CD14-positive monocyte (primary cell): ENCODE measurements at regions not wholly inside any gene's neighbourhood (a gene's known extent, or its start where the extent isn't known, plus 50 kb on each side); places are given as distances from the start of the nearest gene placed in this dataset.

Experiments
- DNase-seq, 3 donors: peaks; one replicate each; pipeline ENCODE4 v3.0.0-alpha.2; 2011 to 2022
- H2AFZ ChIP-seq: 2 replicates; pipeline ENCODE4 v1.6.0; 2012; ENCODE audit warnings: mild to moderate bottlenecking, low read depth, low read length, inconsistent platforms; ENCODE audit not compliant: insufficient read depth, poor library complexity, severe bottlenecking
- H3K27ac ChIP-seq, 2 donors: 1 replicate in 1 of 2; 2 replicates in 1 of 2; pipeline ENCODE4 v1.5.1; 2012 to 2013; ENCODE audit warnings: low read length in 2 of 2, control low read depth in 1 of 2, inconsistent platforms in 1 of 2, low read depth in 1 of 2, mild to moderate bottlenecking in 1 of 2
- H3K27me3 ChIP-seq, 2 donors: one replicate each; pipeline versions ENCODE4 v1.6.0 to v1.6.1; 2011 to 2013; ENCODE audit warnings: low read length in 2 of 2; ENCODE audit not compliant: control insufficient read depth in 2 of 2, insufficient read depth in 2 of 2
- H3K36me3 ChIP-seq, 2 donors: replicated peaks in 1 of 2; 1 replicate in 1 of 2; 2 replicates in 1 of 2; pipeline versions ENCODE4 v1.5.1 to v1.6.1; 2012 to 2013; ENCODE audit warnings: low read length in 2 of 2, control low read depth in 1 of 2, inconsistent platforms in 1 of 2, mild to moderate bottlenecking in 1 of 2; ENCODE audit not compliant: insufficient read depth in 2 of 2, control insufficient read depth in 1 of 2
- H3K4me1 ChIP-seq, 2 donors: 1 replicate in 1 of 2; 2 replicates in 1 of 2; pipeline versions ENCODE4 v1.5.1 to v1.6.1; 2012 to 2013; ENCODE audit warnings: low read length in 2 of 2, control low read depth in 1 of 2, inconsistent platforms in 1 of 2, mild to moderate bottlenecking in 1 of 2, moderate library complexity in 1 of 2; ENCODE audit not compliant: insufficient read depth in 2 of 2, control insufficient read depth in 1 of 2
- H3K4me2 ChIP-seq: replicated peaks from 2 replicates; pipeline ENCODE3; 2012; ENCODE audit warnings: low read length, moderate library complexity, mild to moderate bottlenecking; ENCODE audit not compliant: poor library complexity, severe bottlenecking; ENCODE audit errors: extremely low read depth
- H3K4me3 ChIP-seq, 3 experiments: fragments of 200-600 bp in 1 of 3; sonication (generic) in 1 of 3; replicated peaks in 1 of 3; 1 replicate in 2 of 3; 2 replicates in 1 of 3; pipeline ENCODE4 v1.5.1; 2011 to 2013; ENCODE audit warnings: low read length in 3 of 3, mild to moderate bottlenecking in 3 of 3, control low read depth in 2 of 3, low read depth in 2 of 3, inconsistent platforms in 1 of 3, moderate library complexity in 1 of 3
- H3K79me2 ChIP-seq: 2 replicates; pipeline ENCODE4 v1.6.0; 2012; ENCODE audit warnings: mild to moderate bottlenecking, control low read depth, inconsistent platforms, low read length, moderate library complexity; ENCODE audit not compliant: insufficient read depth
- H3K9ac ChIP-seq: 2 replicates; pipeline ENCODE4 v1.6.0; 2017; ENCODE audit warnings: low read length, mild to moderate bottlenecking; ENCODE audit not compliant: insufficient read depth, poor library complexity, severe bottlenecking
- H3K9me3 ChIP-seq, 2 donors: replicated peaks in 1 of 2; 1 replicate in 1 of 2; 2 replicates in 1 of 2; pipeline versions ENCODE4 v1.5.1 to v1.6.1; 2012 to 2013; ENCODE audit warnings: low read length in 2 of 2, control low read depth in 1 of 2; ENCODE audit not compliant: control insufficient read depth in 1 of 2, insufficient read depth in 1 of 2
- H4K20me1 ChIP-seq: 2 replicates; pipeline ENCODE4 v1.6.0; 2012; ENCODE audit warnings: mild to moderate bottlenecking, low read length, control low read depth, moderate library complexity; ENCODE audit not compliant: insufficient read depth
- H3K27ac Mint-ChIP-seq, 7 donors: one replicate each; pipeline ENCODE4 v1.8.0; 2020; ENCODE audit warnings: mild to moderate bottlenecking in 7 of 7, mixed read lengths in 7 of 7, moderate library complexity in 6 of 7, inconsistent platforms in 2 of 7
- H3K27me3 Mint-ChIP-seq, 3 donors: one replicate each; pipeline ENCODE4 v1.8.0; 2021 to 2022; ENCODE audit warnings: low read depth in 3 of 3, mild to moderate bottlenecking in 3 of 3, mixed read lengths in 3 of 3, moderate library complexity in 3 of 3, inconsistent platforms in 1 of 3
- H3K36me3 Mint-ChIP-seq, 2 donors: one replicate each; pipeline ENCODE4 v1.8.0; 2020; ENCODE audit warnings: mixed read lengths in 2 of 2, inconsistent platforms in 1 of 2, mild to moderate bottlenecking in 1 of 2
- H3K4me1 Mint-ChIP-seq: one replicate; pipeline ENCODE4 v1.8.0; 2020; ENCODE audit warnings: mild to moderate bottlenecking, mixed read lengths
- H3K4me3 Mint-ChIP-seq, 2 donors: one replicate each; pipeline ENCODE4 v1.8.0; 2020; ENCODE audit warnings: mild to moderate bottlenecking in 2 of 2, mixed read lengths in 2 of 2, moderate library complexity in 1 of 2
- H3K9me3 Mint-ChIP-seq, 7 donors: one replicate each; pipeline ENCODE4 v1.8.0; 2020 to 2022; ENCODE audit warnings: mixed read lengths in 7 of 7, mild to moderate bottlenecking in 6 of 7, moderate library complexity in 6 of 7, inconsistent platforms in 2 of 7
- CTCF ChIP-seq: fragments of 200-600 bp; IDR thresholded peaks from one replicate; pipeline ENCODE4 v1.8.0; 2022; ENCODE audit warnings: antibody characterized with exemption, mild to moderate bottlenecking
- WGBS: methylation state at CpG from one replicate; pipeline ENCODE4 v1.1.5; 2013; ENCODE audit warnings: missing lambda C conversion rate; ENCODE audit not compliant: insufficient coverage; 5-methylcytosine and 5-hydroxymethylcytosine counted together
- intact Hi-C, 2 donors: fragments of 100-400 bp; cut with micrococcal nuclease; formaldehyde crosslinking; loops; one replicate each; pipeline versions ENCODE4 v1.15.0 to v1.15.1; 2023

GRCh38 chr1:188931506-188931905 is 1546.2 kb downstream of the BRINP3 start:
- H3K9me3 Mint-ChIP-seq = no peaks in the 10 kb centered on the region
- no peak overlapping the region for H3K27ac ChIP-seq
- no peaks in the 10 kb centered on the region for H3K4me1 ChIP-seq
- WGBS = 80% methylated on average over 1 of the region's 1 CpG
- DNase-seq = no peak
- no peaks in the 10 kb centered on the region for H3K27me3 ChIP-seq
- H3K36me3 Mint-ChIP-seq = no peaks in the 10 kb centered on the region
- H3K27me3 Mint-ChIP-seq = no peaks in the 10 kb centered on the region
- H3K4me2 ChIP-seq = no peak overlapping the region
- TF ChIP-seq CTCF = no peak
- H3K79me2 ChIP-seq = no peaks in the 10 kb centered on the region
- H3K4me3 Mint-ChIP-seq = no peak overlapping the region
- H3K36me3 ChIP-seq = no peaks in the 10 kb centered on the region
- no peak overlapping the region for H3K9ac ChIP-seq
- no peaks in the 10 kb centered on the region for H4K20me1 ChIP-seq
- no peaks in the 10 kb centered on the region for H3K9me3 ChIP-seq
- no peaks in the 10 kb centered on the region for H3K4me1 Mint-ChIP-seq
- H3K27ac Mint-ChIP-seq = no peak overlapping the region
- intact Hi-C loops = no loop called here
- no peak overlapping the region for H2AFZ ChIP-seq
- H3K4me3 ChIP-seq = no peak overlapping the region

DNA sequence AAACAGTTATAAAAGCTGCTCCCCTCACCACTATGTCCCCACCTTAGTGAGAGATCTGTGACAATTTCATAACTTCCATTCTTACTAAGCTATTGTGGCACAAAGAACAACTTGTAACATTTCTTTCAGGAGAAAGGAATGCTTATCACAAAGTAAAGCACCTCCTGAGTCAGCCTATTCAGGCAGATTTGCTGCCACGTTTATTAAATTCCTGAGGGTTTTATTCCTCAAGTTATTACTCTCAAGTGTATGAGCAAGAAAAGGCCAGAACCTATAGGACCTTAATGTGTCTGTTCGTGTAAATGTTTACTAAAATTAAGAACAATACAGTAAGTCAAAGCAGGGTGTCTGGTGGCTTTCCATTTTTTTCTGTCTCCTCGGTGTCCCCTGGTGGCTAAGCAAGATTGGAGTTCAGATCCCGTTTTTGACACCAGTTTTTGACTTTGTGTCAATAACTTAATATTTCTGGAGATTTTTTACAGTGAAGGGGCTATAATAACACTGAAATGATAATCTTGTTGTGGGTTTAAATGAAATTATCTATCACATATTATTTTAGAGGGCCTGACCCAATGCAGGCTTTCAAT is 1539.6 kb downstream of the BRINP3 start:
- intact Hi-C loops = no loop called here
- H3K4me2 ChIP-seq = no peak overlapping the region
- no peak overlapping the region for H3K9ac ChIP-seq
- H3K79me2 ChIP-seq = no peaks in the 10 kb centered on the region
- H3K9me3 ChIP-seq = no peaks in the 10 kb centered on the region
- H3K4me1 ChIP-seq = no peaks in the 10 kb centered on the region
- no peak overlapping the region for H3K27ac ChIP-seq
- no peaks in the 10 kb centered on the region for H3K36me3 Mint-ChIP-seq
- no peak overlapping the region for H2AFZ ChIP-seq
- H4K20me1 ChIP-seq = no peaks in the 10 kb centered on the region
- H3K4me3 ChIP-seq = no peak overlapping the region
- H3K36me3 ChIP-seq = no peaks in the 10 kb centered on the region
- 67% methylated on average over 1 of the region's 4 CpGs for WGBS
- H3K9me3 Mint-ChIP-seq = no peaks in the 10 kb centered on the region
- DNase-seq = no peak
- H3K27ac Mint-ChIP-seq = no peak overlapping the region
- no peak overlapping the region for H3K4me3 Mint-ChIP-seq
- no peaks in the 10 kb centered on the region for H3K4me1 Mint-ChIP-seq
- H3K27me3 Mint-ChIP-seq = no peaks in the 10 kb centered on the region
- no peaks in the 10 kb centered on the region for H3K27me3 ChIP-seq
- TF ChIP-seq CTCF = no peak
